ENCODE measurements at regions not wholly inside any gene's neighbourhood (a gene's known extent, or its start where the extent isn't known, plus 50 kb on each side); places are given as distances from the start of the nearest gene placed in this dataset.

- TF ChIP-seq, protein P1, sequence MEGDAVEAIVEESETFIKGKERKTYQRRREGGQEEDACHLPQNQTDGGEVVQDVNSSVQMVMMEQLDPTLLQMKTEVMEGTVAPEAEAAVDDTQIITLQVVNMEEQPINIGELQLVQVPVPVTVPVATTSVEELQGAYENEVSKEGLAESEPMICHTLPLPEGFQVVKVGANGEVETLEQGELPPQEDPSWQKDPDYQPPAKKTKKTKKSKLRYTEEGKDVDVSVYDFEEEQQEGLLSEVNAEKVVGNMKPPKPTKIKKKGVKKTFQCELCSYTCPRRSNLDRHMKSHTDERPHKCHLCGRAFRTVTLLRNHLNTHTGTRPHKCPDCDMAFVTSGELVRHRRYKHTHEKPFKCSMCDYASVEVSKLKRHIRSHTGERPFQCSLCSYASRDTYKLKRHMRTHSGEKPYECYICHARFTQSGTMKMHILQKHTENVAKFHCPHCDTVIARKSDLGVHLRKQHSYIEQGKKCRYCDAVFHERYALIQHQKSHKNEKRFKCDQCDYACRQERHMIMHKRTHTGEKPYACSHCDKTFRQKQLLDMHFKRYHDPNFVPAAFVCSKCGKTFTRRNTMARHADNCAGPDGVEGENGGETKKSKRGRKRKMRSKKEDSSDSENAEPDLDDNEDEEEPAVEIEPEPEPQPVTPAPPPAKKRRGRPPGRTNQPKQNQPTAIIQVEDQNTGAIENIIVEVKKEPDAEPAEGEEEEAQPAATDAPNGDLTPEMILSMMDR (IDR thresholded peaks at IDR 0.05; ENCODE audit: control extremely low read depth in 1 of 3, insufficient read depth in 1 of 3, low read depth in 1 of 3, low read length in 3 of 3) = no peak
- no peak for TF ChIP-seq CEBPB (IDR thresholded peaks at IDR 0.05; ENCODE audit: low read depth, low read length)
- TF ChIP-seq NRF1 (IDR thresholded peaks at IDR 0.05; ENCODE audit: low read depth, low read length) = no peak
These were observed 126.9 kb upstream of the TNRC6C start for GRCh38 chr17:77831474-77832179.
